HG03095 (cell line): ENCODE measurements at regions not wholly inside any gene's neighbourhood (a gene's known extent, or its start where the extent isn't known, plus 50 kb on each side); places are given as distances from the start of the nearest gene placed in this dataset.

Source experiments
- ATAC-seq: cut with Tn5 transposase; IDR thresholded peaks from one replicate; pipeline ENCODE4 v1.9.1; 2021; ENCODE audit warnings: moderate library complexity; ENCODE audit not compliant: unreplicated experiment

DNA sequence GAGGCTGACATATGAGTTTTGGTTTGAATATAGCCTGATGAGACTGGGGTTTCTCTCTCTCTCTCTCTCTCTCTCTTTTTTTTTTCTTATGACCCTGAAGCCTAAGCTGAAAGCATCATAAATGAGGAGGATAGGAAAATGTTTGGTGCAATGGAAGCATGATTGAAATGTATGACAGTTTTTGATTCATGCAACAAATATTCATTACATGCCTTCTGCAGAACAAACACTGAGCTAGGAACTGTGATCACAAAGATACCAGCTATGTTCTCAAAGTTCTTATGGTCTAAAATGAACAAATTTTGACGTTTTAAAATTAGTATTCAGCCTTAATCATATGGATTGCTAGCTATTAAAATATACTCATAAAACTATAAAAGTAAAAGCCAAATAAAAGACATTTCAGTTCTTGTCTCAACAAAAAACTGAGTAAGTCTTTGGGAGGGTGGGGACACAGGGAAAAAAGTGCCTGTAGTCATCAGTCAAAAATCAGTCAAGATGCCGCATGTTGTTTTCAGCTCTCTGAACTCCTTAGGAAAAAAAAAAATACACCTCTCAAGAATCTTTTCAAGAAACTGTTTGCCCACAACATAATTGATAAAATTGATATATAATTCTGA is 57.2 kb downstream of the NKX6-1 start:
- no peak for ATAC-seq

DNA sequence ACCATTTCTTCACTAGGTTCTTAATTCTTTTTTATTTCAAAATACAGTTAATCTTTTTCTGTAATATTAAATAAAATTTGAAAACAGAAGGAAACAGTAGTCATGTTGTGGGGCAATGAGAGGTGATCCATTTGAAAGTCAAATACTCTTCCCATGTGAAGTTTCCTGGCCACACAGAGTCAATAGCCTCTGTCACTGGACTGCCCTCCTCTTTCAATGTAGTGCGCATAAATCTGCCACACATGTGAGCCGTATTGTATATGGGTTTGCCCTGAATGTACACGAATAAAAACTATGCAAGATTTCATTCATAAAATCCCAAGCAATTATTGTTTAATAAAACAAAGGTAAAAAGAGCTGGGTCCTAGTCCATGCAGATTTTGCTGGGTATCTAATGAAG is 59.1 kb downstream of the NKX6-1 start:
- ATAC-seq = no peak

DNA sequence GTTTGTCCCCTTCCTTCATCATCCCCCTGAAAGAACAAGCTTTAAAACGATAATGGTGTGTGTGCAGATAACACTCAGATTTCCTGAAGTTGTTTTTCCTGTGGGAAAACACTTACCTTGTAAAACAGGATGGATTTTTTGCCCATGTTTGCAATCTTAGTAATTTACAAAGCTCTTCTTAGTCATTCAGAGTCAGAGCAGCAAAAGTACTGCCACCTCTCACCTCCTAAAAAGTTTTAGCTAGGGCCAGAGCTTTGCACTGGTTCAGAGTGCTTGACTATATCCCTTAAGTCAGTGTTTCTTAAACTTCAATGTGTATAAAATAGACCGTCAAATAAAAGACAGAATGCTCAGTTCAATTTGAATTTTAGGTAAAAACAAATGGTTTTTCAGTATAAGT is 62.3 kb downstream of the NKX6-1 start:
- ATAC-seq = no peak

DNA sequence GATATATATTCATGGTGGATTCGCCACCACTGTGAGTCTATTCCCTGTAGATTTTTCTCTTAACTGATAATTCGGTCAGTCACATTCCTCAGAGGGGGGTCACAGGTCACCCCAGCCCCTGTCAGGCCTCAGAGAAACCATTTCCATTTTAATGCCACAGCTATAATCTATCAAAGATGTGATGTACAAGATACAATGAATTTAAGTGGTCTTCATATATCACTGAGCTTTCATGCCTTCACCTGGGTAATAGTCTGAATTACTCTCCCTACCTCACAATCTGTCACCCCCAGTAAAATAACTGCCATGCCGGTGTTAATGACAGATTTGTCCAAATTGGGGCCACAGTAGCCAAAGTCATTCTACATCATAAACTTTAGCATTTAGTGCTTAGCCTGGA is 64.7 kb downstream of the NKX6-1 start:
- ATAC-seq = no peak

DNA sequence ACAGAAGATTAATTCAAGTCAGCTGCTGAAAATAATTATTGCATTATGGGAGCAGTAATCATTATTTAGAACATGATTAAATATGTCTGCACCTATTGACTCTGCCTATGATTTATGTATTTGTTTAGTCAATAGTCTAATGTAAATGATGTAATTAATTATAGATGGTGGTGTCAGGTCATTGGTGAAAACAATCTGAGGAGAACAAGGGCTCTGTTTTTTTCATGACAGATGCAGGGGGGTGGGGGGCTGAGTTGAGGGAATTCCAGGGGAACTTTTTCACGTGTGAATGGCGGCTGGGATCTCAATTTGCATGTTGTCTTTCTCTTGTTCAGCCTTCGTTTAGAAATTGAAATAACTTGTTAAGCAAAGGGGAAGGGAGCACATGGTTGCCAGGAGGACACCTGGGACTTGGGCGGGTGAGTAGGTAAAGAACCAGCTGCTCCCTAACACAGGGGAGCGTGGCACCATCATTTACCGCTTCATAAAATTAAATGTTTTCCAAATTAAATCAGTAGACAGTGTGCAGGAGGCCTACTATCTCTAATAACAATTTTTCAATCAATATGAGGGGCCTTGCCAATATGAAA is 65.4 kb downstream of the NKX6-1 start:
- no peak for ATAC-seq

DNA sequence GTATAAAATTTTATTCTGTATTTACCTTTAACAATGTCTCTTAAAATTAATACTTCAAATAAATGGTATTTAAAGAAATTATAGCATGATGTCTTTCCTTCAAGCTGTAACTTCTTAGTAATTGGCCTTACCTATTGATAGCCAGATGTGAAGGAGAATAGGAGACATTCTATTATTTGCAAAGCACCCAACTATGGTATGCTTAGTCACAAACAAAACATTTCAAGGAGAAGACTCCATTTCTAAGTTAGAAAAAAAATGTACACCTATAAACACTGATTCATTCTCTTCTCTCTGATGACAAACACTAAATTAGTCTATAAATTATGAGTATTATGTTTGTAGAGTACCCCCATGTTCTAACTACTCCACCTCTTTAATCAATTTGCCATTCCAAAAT is 66.4 kb downstream of the NKX6-1 start:
- no peak for ATAC-seq

DNA sequence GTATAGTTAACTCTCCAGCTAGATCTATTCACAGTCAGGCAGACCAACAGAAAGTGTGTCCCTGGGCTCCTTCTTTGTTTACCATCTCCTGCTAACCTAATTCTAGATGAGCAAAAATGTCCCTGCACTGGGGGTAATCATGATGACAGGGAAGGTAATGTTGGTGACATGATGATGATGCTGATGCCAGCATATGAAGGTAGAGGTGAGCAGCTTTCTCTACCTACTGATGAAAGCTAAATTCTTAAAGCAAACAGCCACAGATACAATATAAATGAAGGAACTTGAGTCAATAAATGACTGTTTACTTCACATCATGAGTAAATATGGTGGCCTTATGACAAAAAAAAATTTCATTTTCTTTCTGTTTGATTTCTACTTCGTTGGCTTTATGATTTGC is 78.5 kb downstream of the NKX6-1 start:
- ATAC-seq = no peak

DNA sequence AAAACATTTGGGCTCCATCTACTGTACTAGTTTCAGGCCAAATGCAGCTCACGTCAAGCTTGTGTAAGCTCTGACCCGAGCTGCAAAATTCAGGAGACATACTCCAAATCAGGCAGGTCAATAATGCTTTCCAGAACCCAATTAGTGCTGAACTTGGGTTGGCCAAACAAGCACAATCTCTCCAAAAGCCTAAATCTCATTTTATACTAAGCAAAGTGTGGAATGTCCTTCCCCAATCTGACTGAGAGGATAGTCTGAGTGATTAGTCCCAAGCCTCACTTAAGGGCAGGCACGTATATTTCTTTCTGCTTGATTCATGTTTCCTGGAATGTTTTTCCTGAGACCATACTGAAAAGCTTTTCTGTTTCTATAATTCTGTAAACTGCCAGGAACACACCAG is 79.9 kb downstream of the NKX6-1 start:
- ATAC-seq = no peak

DNA sequence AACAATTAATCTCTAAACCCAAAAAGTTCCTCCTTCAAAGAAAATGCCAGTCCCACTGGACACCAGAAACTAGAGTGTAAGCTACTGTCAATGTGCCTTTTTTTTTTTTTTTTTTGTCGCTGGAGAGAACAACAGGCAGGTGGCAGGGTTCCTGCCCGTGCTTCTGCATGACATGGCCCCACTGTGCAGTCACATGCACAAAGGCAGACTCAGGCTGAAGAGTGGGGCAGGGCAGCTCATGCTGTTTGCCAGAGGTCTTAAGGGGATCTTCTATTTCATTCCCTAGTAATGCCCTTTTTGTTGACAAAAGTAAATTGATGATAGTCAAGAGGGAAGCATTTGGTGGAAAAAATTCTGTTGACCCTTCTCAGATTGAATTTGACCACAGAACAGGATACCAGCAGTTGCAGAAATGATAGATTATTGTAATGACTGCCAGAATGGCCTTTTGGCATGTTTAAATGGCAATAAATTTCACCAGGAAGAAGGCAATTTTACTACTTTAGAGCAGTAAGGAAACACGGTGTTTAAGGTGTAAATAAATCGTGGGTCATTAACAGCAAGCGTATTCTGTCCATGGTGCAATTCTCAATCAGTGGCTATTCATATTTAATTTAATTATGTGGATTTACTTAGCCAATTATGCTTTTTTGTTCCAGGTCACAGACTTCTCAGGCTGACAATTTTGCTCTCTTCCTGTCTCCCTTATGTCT is 80.9 kb downstream of the NKX6-1 start:
- no peak for ATAC-seq

DNA sequence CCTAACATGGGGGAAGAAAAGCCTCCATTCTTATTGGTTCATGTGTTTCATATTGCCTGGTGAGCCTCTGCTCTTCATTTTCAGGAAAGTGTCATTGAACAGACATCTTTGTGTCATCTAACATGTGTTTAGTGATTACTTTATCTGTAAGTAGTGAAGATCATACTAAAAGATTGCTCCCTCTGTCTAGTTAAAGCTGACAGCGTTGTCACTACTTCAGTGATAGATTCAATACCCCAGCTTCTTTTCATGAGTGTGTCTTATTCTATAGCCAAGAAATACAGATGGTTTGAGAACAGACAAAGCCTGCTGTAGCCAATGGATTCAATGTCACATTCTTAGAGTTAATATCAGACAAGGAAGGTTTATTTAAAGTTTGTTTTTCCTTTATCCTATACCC is 85.1 kb downstream of the NKX6-1 start:
- ATAC-seq = no peak

DNA sequence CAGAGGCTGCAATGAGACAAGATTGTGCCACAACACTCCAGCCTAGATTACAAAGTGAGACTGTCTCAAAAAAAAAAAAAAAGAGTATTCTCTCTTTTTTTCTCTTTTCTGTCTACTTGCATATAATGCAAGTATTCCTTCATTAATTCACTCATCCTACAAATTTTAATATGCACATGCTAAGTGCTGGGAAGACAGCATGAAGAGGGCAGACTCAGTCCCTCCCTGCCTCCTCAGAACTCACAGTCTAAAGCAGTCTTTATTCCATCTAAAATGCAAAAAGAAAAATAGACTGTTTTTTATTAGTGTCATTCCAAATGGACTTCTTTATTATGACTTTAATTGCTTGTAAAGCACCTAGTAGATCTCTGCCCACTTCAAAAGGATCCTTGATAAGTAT is 85.6 kb downstream of the NKX6-1 start:
- ATAC-seq = no peak

DNA sequence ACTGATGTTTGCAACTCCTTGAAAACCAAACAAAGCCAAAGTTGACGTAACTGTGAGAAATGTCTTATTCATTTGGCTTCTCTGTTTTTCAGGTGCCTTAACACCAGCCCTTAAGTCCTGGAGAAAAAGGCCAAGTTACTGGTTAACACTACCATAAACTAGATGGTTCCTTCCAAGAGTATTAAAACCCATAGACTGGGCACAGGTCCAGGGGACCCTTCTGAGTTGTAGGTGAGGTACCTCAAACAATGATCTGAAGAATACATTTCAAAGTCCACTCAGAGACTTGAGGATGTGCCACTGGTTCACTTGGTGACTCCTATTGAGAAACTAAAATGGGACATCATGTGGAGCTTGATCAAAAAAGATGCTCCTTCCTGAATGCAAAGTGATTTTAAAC is 87.0 kb downstream of the NKX6-1 start:
- no peak for ATAC-seq

DNA sequence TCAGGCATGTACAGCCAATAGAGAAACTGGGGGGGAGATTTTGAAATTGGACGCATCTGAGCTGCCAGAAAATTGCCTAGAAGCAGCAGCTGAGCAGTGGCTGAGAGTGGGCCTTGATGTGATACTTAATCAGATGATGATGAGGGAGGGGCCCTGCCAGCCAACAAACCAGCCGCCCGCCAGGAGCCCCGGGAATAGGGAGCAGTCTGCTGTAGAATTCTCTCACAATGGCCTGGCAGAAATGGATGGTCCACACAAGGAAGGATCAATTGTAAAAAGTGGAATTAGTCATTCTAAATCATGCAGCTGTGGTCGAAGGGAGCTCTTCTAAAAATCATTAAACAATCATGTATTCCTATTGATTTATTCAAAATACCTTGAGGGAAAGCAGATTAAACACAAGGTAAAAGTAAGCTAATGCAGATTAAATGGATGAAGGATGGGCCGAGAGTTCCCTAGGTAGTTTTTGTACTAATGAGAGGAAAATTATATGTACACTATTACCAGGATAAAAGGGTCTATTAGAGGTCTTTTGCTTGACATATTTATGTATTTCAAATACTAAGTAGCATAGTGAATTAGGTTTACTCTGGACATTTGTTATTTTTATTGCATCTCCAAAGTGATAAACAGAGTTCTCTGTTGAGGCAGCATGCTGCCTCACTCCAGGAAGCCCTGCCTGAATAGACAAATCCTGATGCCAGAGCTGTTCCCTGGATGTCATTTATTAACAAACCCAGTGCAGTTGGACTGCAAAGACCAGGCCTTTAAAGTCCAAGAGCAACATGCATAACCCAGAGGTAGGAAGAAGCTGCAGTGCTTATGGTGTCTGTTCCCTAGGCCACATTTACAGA is 91.3 kb downstream of the NKX6-1 start:
- ATAC-seq = no peak

DNA sequence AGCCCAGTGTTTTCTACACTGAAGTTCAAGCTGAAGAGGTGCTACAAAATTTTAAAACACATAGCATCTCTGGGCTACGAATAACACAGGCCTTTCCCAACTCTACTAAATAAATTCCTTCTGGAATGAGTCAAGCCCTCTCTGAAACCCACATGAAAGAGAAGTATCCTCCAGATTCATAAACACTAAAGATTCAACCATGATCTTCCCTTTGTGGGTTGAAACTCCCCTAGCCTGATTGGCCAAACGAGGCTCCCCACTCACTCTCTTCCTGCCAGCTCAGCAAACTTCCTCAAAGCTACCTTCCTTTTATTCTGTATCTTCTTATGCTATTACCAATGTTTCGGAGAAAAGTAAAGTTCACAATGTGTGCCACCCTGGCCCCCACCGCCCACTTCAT is 95.4 kb downstream of the NKX6-1 start:
- no peak for ATAC-seq

DNA sequence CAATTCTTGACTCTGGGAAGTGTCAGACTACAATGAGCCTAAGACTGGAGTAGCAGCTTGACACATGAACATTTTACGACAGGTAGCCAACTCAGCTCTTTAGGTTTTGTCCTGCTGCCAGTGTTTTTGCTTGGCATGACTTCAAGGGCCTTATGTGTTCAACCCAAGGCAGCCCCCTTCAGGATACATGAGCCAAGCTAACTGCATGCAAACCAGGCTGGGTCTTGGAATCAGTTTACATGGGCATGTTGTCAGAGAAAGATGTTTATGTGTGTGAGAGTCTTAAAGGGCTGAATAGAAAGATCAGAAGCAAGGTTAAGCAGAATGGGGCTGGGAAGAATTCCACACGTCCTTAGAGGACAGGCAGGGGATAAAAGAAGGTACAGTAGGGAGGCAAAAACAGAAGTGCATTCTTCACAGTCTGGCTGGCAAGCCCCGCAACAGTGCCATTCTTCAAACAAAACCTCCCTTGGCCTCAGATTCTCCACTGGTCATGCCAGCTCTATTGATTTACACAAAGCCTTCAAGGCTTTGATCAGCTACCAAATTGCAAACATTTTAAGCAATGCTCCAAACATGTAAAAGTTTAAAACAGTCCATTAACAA is 97.3 kb downstream of the NKX6-1 start:
- no peak for ATAC-seq

DNA sequence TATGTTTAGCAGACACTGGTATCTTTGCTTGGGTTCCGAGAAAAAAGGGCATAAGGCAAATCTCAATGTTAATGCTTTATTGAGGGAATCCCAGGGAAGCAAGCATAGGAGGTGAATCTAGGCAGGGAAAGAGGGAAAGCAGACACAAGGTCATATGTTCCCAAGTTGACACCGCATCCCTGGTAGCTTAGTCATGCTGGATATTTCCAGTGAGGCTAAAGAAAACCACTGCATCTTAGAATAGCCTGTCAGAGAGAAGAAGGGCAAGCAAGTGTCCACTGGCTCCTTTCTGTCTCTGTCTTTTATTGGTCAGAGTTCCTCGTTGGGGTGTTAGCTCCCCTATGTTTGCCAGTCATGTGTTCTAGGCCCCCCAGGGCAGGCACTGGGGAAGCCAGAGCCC is 104.7 kb downstream of the NKX6-1 start:
- ATAC-seq = no peak

DNA sequence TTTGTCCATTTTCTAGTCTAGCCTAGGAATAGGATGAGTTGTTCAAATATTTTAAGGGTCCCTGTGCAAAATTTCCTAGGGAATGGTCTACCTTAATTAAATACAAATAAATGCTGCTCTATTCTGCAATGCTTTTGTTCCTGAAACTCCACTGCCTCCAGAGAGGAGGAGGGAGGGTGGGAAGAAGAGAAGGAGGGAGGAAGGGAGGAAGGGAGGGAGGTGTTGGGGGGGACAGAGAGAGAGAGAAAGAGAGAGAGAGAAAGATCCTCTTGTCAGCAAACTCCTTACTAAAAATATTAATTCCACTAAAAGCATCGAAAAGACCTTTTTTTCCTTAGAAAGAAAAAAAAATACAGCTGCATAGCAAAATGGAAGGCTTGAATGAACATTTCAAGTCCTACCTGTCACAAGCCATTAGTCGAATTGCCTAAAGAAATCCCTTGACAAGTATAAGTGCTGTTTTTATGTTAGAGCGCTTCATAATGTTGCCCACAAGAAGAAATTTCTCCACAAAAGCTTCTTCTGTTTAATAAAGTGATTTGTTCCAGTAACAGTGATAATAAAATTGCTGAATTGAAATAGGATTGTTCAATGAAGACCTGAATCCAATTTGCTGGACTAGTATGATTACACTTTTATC is 106.0 kb downstream of the NKX6-1 start:
- no peak for ATAC-seq

DNA sequence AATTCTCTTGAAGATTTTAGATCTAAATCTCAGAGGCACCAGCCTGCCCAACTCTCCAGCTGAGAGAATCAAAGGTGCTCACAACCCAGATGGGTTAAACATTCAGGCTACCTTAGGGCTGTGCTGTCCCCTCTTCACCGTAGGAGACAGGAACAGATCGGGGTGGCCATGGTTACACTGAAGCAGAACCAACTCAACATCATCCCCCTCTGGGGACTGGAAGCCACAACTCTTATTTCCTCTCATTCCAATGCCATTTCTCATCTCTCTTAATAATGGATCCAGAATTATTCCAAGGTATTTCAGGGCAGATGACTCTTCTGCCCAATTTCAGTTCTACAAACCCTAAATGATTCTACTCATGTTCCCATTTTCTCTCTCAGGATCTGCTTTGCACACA is 109.7 kb downstream of the NKX6-1 start:
- no peak for ATAC-seq

DNA sequence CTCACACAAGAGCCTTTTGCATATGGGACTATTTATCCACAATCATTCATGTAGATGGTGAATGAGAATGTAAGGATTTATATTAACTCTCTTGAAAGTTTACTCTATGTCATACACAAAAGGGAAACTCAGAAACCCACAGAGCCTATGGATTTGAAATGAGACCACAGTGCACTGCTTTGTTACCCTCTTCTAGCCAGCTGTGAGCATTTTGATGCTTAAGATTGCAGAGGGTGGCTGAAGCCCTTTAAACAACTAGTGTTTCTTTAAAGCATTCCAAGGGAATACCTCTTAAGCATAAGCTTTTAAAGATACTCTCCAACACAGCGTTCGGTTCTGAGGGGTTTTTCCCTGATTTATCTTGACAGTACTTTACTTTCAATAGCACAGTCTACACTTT is 113.9 kb downstream of the NKX6-1 start:
- ATAC-seq = no peak

DNA sequence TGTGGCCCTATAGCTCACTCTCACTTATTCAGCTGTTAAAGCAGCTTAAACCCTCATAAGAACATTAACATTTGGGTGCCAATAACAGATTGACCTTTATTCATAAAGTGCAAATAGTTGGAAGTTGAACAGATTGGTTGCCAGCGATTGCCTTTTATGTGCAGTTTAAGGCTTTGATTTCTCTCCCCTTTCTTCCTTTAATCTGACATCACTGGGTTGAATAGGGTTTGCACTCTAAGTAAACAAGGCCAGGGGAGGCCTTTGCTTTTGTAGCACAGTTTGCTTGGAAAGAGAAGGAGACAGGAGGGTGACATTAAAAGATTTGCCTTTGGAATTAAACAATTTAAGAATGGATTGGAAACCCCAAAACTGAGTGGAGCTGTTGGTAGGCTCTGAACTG is 114.3 kb downstream of the NKX6-1 start:
- ATAC-seq = no peak

DNA sequence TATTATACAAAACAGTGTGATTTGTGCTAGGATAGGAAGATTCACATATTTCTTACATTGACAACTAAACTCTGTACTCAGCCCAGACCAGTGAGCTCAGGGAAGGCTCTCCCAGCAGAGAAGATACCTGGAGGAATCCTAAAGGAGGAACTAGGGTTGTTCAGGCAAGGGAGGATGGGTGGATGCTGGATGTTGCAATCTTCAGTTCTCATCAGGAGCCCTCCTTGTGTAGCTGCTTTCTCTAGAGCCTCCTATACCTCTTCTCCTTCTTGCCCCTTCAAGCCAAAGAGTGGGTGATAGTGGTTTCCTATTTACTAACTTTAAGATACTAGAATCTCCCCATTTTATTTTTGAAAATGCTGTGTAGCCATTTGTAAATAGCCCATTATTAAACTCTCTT is 117.3 kb downstream of the NKX6-1 start:
- no peak for ATAC-seq
